ENCODE measurements at regions not wholly inside any gene's neighbourhood (a gene's known extent, or its start where the extent isn't known, plus 50 kb on each side); places are given as distances from the start of the nearest gene placed in this dataset.

DNA sequence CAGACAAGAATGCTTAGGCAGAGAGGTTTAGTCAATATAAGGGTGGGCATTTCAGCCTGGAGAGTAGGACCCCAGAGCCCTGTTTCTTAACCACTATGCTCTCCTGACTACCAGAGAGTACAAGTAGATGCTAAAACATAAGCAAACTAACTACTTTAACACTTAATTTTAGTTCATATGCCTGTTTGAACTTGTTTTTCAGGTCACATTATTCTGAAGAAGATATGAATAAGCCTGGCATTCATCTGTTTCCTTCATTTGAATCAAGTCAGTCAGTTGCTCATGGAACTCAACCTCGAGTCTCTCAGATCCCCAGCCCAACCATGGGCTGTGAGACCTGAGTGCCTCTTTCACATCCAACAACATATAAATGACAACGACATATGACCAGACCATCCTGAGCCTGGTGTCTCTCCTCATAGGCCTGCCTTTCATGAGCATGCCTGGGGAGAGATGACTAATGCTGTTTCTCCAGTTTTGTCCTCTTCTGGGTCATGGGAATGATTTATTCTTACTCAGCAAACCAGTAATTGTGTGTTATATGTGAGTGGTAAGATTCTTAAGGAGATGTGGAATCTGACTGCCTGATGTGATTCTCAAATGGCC is 251.1 kb upstream of the BTG1 start:
- TF ChIP-seq, protein P1, sequence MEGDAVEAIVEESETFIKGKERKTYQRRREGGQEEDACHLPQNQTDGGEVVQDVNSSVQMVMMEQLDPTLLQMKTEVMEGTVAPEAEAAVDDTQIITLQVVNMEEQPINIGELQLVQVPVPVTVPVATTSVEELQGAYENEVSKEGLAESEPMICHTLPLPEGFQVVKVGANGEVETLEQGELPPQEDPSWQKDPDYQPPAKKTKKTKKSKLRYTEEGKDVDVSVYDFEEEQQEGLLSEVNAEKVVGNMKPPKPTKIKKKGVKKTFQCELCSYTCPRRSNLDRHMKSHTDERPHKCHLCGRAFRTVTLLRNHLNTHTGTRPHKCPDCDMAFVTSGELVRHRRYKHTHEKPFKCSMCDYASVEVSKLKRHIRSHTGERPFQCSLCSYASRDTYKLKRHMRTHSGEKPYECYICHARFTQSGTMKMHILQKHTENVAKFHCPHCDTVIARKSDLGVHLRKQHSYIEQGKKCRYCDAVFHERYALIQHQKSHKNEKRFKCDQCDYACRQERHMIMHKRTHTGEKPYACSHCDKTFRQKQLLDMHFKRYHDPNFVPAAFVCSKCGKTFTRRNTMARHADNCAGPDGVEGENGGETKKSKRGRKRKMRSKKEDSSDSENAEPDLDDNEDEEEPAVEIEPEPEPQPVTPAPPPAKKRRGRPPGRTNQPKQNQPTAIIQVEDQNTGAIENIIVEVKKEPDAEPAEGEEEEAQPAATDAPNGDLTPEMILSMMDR (conservative IDR thresholded peaks at IDR 0.05), result no peak
- TF ChIP-seq ZFX (IDR thresholded peaks at IDR 0.05), result no peak
